ENCODE measurements at regions not wholly inside any gene's neighbourhood (a gene's known extent, or its start where the extent isn't known, plus 50 kb on each side); places are given as distances from the start of the nearest gene placed in this dataset.

DNA sequence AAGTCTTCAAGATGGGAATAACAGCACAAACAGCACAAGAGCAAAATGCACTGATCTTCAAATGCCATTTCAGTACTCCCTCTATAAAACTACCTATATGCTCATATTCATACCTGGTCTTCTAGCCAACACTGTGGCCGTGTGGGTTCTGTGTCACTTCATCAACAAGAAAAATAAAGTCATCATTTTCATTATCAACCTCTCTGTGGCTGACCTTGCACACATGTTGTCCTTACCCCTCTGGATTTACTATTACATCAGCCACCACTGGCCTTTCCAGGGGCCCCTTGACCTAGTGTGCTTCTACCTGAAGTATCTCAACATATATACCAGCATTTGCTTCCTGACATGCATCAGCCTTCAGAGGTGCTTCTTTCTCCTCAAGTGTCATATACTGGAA lies 59.6 kb upstream of the GPR174 start:
- no peak for FAIRE-seq
- TF ChIP-seq, protein P1, sequence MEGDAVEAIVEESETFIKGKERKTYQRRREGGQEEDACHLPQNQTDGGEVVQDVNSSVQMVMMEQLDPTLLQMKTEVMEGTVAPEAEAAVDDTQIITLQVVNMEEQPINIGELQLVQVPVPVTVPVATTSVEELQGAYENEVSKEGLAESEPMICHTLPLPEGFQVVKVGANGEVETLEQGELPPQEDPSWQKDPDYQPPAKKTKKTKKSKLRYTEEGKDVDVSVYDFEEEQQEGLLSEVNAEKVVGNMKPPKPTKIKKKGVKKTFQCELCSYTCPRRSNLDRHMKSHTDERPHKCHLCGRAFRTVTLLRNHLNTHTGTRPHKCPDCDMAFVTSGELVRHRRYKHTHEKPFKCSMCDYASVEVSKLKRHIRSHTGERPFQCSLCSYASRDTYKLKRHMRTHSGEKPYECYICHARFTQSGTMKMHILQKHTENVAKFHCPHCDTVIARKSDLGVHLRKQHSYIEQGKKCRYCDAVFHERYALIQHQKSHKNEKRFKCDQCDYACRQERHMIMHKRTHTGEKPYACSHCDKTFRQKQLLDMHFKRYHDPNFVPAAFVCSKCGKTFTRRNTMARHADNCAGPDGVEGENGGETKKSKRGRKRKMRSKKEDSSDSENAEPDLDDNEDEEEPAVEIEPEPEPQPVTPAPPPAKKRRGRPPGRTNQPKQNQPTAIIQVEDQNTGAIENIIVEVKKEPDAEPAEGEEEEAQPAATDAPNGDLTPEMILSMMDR (IDR thresholded peaks at IDR 0.05; ENCODE audit: insufficient read depth, low read depth, low read length) = no peak
- TF ChIP-seq EZH2 (IDR thresholded peaks at IDR 0.05; ENCODE audit: insufficient read depth, low read length) = no peak

DNA sequence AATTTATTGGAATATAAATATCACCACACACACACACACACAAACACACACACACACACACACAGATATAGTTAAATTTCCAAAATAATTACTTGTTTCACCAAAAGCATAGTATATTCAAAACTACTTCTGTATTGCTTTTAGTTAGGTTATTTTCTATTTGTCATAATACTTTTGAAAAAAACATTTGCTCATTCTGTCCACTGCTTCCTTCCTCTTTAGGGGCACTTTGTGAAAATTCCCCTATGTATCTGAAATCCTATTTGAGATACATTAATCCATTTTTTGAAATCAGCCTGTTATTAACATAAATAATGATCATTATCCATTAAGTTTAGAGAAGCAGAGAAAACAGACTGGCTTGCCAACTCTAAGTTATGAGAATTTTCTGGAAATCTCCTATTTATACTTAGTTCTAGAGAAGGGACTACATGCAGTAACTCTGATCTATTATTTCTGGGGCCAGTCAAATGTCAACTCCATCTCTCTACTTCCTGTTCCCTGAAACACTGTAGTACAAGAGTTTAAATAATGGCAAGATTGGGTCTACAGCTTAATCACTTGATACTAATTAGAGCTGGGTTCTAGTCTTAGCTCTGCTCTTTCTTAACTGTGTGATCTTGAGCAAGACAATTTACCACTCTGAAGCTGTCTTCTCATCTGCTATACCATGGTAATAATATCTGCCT lies 54.4 kb upstream of the GPR174 start:
- Histone ChIP-seq H4K20me1 (ENCODE audit: insufficient read depth, low read length) (no peaks in the 10 kb centered on the region), H3K4me1 (ENCODE audit: insufficient read depth, low read length) (no peaks in the 10 kb centered on the region), H3K27me3 (ENCODE audit: insufficient read depth, low read length) (no peaks in the 10 kb centered on the region), H3K27ac (ENCODE audit: low read depth, low read length) (no peak overlapping the region), H3K4me2 (ENCODE audit: low read length) (no peak overlapping the region), H2AFZ (ENCODE audit: low read depth, low read length) (no peak overlapping the region), H3K9me3 (ENCODE audit: insufficient read depth, low read depth, low read length) (no peaks in the 10 kb centered on the region), H3K4me3 (ENCODE audit: insufficient read depth, low read depth, low read length) (no peak overlapping the region), H3K79me2 (ENCODE audit: insufficient read depth, low read length) (no peaks in the 10 kb centered on the region), H3K36me3 (ENCODE audit: insufficient read depth, low read length) (no peaks in the 10 kb centered on the region), H3K9ac (ENCODE audit: low read length) (no peak overlapping the region)
- Mint-ChIP-seq H3K9me3 (ENCODE audit: unreplicated experiment) (no peaks in the 10 kb centered on the region), H3K4me3 (ENCODE audit: unreplicated experiment) (no peak overlapping the region), H3K27me3 (ENCODE audit: low read depth, unreplicated experiment) (no peaks in the 10 kb centered on the region), H3K36me3 (ENCODE audit: low read depth, unreplicated experiment) (no peaks in the 10 kb centered on the region), H3K4me1 (ENCODE audit: low read depth, unreplicated experiment) (no peaks in the 10 kb centered on the region), H3K27ac (ENCODE audit: unreplicated experiment) (no peak overlapping the region)
- no peak for TF ChIP-seq EZH2 (IDR thresholded peaks at IDR 0.05; ENCODE audit: insufficient read depth, low read length)
- TF ChIP-seq, protein P1 (IDR thresholded peaks at IDR 0.05; ENCODE audit: insufficient read depth, low read depth, low read length) = no peak
- no peak for DNase-seq (ENCODE audit: low read depth)
- FAIRE-seq = no peak

More for the DNA sequence above, 59.6 kb upstream of the GPR174 start:
- H3K36me3 ChIP-seq (ENCODE audit: insufficient read depth, low read length) = no peaks in the 10 kb centered on the region
- H2AFZ ChIP-seq (ENCODE audit: low read depth, low read length) = no peak overlapping the region
- no peaks in the 10 kb centered on the region for H3K27me3 ChIP-seq (ENCODE audit: insufficient read depth, low read length)
- no peaks in the 10 kb centered on the region for H3K79me2 ChIP-seq (ENCODE audit: insufficient read depth, low read length)
- Mint-ChIP-seq H3K4me3 (ENCODE audit: unreplicated experiment) (no peak overlapping the region), H3K4me1 (ENCODE audit: low read depth, unreplicated experiment) (peaks cover 8% of the 10 kb centered on the region), H3K9me3 (ENCODE audit: unreplicated experiment) (no peaks in the 10 kb centered on the region), H3K27me3 (ENCODE audit: low read depth, unreplicated experiment) (no peaks in the 10 kb centered on the region), H3K27ac (ENCODE audit: unreplicated experiment) (no peak overlapping the region), H3K36me3 (ENCODE audit: low read depth, unreplicated experiment) (no peaks in the 10 kb centered on the region)
- H3K4me3 ChIP-seq (ENCODE audit: insufficient read depth, low read depth, low read length) = no peak overlapping the region
- H3K9me3 ChIP-seq (ENCODE audit: insufficient read depth, low read depth, low read length) = no peaks in the 10 kb centered on the region
- H3K4me2 ChIP-seq (ENCODE audit: low read length) = no peak overlapping the region
- no peaks in the 10 kb centered on the region for H4K20me1 ChIP-seq (ENCODE audit: insufficient read depth, low read length)
- H3K27ac ChIP-seq (ENCODE audit: low read depth, low read length) = no peak overlapping the region
- H3K4me1 ChIP-seq (ENCODE audit: insufficient read depth, low read length) = no peaks in the 10 kb centered on the region
- H3K9ac ChIP-seq (ENCODE audit: low read length) = no peak overlapping the region
- no peak for DNase-seq (ENCODE audit: low read depth)

DNA sequence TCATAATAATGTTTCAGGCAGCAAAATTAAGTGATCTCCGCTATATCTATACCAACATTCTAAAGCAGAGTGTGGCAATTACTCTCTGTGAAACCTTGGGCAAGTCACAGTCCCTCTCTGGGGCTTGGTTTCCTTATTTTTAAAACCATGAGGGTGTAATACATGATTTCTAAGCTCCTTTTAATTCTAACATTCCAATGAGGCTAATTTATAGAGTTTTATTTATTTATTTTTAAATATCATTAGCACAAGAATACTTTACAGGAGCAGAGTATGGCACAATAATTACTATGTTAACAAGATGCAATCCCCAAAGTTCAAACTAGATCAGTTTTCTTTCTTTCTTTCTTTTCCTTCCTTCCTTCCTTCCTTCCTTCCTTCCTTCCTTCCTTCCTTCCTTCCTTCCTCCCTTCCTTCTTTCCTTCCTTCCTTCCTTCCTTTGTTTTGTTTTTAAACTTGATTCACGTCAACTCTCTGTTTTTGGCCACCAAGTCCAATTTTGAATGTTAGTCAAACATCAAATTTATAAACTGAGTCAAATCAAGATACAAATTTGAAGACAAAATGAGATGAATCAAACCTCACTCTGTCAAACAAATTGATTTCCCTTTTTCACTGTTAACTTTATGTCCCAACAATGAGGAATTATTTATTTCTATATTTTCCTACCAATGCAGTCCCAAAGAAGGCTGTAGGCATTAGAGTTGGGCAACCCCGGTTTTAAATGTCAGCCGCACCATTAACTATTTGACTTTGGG lies 50.2 kb upstream of the GPR174 start:
- no peak for DNase-seq (ENCODE audit: low read depth)
- peaks cover 3% of the 10 kb centered on the region for H3K4me1 Mint-ChIP-seq (ENCODE audit: low read depth, unreplicated experiment)
- no peaks in the 10 kb centered on the region for H3K27me3 ChIP-seq (ENCODE audit: insufficient read depth, low read length)
- H3K36me3 Mint-ChIP-seq (ENCODE audit: low read depth, unreplicated experiment) = no peaks in the 10 kb centered on the region
- no peak overlapping the region for H3K27ac Mint-ChIP-seq (ENCODE audit: unreplicated experiment)
- no peaks in the 10 kb centered on the region for H3K79me2 ChIP-seq (ENCODE audit: insufficient read depth, low read length)
- no peak overlapping the region for H3K4me3 ChIP-seq (ENCODE audit: insufficient read depth, low read depth, low read length)
- FAIRE-seq = no peak
- H3K27me3 Mint-ChIP-seq (ENCODE audit: low read depth, unreplicated experiment) = no peaks in the 10 kb centered on the region
- H2AFZ ChIP-seq (ENCODE audit: low read depth, low read length) = no peak overlapping the region
- no peak for TF ChIP-seq EZH2 (IDR thresholded peaks at IDR 0.05; ENCODE audit: insufficient read depth, low read length)
- TF ChIP-seq, protein P1 (IDR thresholded peaks at IDR 0.05; ENCODE audit: insufficient read depth, low read depth, low read length) = no peak
- H3K4me1 ChIP-seq (ENCODE audit: insufficient read depth, low read length) = no peaks in the 10 kb centered on the region
- no peaks in the 10 kb centered on the region for H4K20me1 ChIP-seq (ENCODE audit: insufficient read depth, low read length)
- no peaks in the 10 kb centered on the region for H3K9me3 Mint-ChIP-seq (ENCODE audit: unreplicated experiment)
- H3K9me3 ChIP-seq (ENCODE audit: insufficient read depth, low read depth, low read length) = no peaks in the 10 kb centered on the region
- no peak overlapping the region for H3K4me2 ChIP-seq (ENCODE audit: low read length)
- no peaks in the 10 kb centered on the region for H3K36me3 ChIP-seq (ENCODE audit: insufficient read depth, low read length)
- H3K9ac ChIP-seq (ENCODE audit: low read length) = no peak overlapping the region
- H3K27ac ChIP-seq (ENCODE audit: low read depth, low read length) = no peak overlapping the region
- no peak overlapping the region for H3K4me3 Mint-ChIP-seq (ENCODE audit: unreplicated experiment)
